ENCODE measurements at regions not wholly inside any gene's neighbourhood (a gene's known extent, or its start where the extent isn't known, plus 50 kb on each side); places are given as distances from the start of the nearest gene placed in this dataset.

- TF ChIP-seq EZH2 (IDR thresholded peaks at IDR 0.05; ENCODE audit: borderline replicate concordance, low read depth, low read length, severe bottlenecking), result no peak
- no peak for TF ChIP-seq POLR2A (IDR thresholded peaks at IDR 0.05; ENCODE audit: low read depth, low read length)
- TF ChIP-seq CTCF (IDR thresholded peaks at IDR 0.05; ENCODE audit: extremely low read depth in 1 of 2, insufficient read depth in 1 of 2, low read depth in 1 of 2, low read length in 2 of 2), result no peak
- no peak for TF ChIP-seq POLR2AphosphoS5 (IDR thresholded peaks at IDR 0.05; ENCODE audit: insufficient read depth, low read depth, low read length)
- no peak for TF ChIP-seq GATA2 (IDR thresholded peaks at IDR 0.05; ENCODE audit: insufficient read depth, insufficient read length, low read depth, low read length)
These were observed 649.4 kb downstream of the IRX1 start for GRCh38 chr5:4245076-4245475.
